ENCODE measurements at regions not wholly inside any gene's neighbourhood (a gene's known extent, or its start where the extent isn't known, plus 50 kb on each side); places are given as distances from the start of the nearest gene placed in this dataset.

DNA sequence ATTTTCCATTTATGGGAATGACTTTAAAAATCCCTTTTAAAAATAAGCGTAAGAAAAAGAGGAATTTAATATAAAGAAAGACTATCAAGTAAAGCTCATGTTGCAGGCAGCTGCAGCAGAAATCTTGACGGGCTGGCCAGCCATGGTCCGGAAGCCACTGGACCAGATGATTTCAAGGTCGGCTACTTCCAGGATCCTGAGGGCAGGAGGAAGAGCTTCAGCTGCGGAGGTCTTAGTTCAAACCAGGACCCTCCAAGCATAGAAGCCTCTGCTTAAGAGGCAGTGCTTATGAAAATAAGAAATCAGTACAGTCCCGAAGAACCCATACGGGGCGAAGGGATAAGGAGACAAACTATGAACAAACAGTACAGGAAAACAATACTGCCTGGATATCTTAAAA lies 220.2 kb upstream of the CELF2 start:
- no peak overlapping the region for H3K4me3 ChIP-seq (ENCODE audit: control insufficient read depth, low read depth, low read length)
- TF ChIP-seq, protein P1, sequence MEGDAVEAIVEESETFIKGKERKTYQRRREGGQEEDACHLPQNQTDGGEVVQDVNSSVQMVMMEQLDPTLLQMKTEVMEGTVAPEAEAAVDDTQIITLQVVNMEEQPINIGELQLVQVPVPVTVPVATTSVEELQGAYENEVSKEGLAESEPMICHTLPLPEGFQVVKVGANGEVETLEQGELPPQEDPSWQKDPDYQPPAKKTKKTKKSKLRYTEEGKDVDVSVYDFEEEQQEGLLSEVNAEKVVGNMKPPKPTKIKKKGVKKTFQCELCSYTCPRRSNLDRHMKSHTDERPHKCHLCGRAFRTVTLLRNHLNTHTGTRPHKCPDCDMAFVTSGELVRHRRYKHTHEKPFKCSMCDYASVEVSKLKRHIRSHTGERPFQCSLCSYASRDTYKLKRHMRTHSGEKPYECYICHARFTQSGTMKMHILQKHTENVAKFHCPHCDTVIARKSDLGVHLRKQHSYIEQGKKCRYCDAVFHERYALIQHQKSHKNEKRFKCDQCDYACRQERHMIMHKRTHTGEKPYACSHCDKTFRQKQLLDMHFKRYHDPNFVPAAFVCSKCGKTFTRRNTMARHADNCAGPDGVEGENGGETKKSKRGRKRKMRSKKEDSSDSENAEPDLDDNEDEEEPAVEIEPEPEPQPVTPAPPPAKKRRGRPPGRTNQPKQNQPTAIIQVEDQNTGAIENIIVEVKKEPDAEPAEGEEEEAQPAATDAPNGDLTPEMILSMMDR (conservative IDR thresholded peaks at IDR 0.05; ENCODE audit: control insufficient read depth, insufficient read depth, low read depth, low read length): no peak
- DNase-seq (ENCODE audit: low read depth): no peak

DNA sequence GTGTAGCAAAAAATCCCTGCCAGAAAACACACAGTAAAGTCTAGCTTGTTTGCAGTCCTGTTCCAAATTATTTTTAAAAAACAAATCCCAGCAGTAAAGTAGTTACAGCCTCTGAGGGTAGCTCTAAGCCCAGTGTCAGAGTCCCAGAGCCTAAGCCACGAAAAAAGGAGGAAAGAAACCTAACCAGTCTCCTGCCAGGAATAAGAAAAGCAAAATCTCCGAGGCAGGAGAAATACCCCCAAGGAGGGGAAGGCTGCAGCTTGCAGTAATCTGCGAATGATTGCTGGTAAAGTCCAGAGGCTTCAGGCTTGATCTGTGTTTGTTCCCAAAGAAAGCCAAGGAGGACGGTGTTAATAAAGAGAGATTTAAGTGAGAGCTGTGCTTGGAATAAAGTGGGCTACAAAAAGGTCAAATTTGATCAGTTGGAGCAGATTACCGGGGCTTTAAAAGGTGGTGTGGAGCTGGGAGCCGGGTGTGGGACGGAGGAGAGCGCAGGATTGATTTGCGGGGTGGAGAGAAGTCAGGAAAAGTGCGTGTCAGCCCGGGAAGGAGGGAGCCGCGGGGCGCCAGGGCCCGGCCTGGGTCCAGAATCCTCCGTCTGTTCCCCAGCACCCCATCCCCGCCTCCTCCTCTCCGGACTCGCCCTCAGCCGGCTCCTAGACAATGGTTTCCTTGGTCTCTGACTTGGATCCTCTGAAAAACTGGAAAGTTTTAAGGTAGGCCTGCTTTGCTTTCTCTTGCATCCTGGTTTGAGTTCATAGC lies 219.4 kb upstream of the CELF2 start:
- no peak for DNase-seq (ENCODE audit: low read depth)
- H3K4me3 ChIP-seq (ENCODE audit: control insufficient read depth, low read depth, low read length): no peak overlapping the region
- TF ChIP-seq, protein P1 (conservative IDR thresholded peaks at IDR 0.05; ENCODE audit: control insufficient read depth, insufficient read depth, low read depth, low read length): no peak

DNA sequence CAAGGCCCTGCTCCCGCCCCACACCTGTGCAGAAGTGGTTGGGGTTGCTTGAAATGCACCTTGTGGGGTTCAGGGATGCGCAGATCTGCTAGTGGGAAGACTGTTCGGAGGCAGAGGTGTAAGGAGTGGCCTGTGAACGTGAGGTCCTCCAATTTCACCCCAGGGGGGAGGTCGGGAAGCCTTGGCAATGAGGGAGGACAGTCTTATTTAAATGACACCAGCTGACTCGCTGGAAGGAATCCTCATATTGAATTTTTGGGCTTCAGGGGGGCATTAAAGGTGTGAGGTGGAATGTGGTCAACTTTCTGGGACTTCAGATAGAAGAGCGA lies 218.8 kb upstream of the CELF2 start:
- TF ChIP-seq, protein P1 (conservative IDR thresholded peaks at IDR 0.05; ENCODE audit: control insufficient read depth, insufficient read depth, low read depth, low read length): no peak
- no peak for DNase-seq (ENCODE audit: low read depth)
- no peak overlapping the region for H3K4me3 ChIP-seq (ENCODE audit: control insufficient read depth, low read depth, low read length)

DNA sequence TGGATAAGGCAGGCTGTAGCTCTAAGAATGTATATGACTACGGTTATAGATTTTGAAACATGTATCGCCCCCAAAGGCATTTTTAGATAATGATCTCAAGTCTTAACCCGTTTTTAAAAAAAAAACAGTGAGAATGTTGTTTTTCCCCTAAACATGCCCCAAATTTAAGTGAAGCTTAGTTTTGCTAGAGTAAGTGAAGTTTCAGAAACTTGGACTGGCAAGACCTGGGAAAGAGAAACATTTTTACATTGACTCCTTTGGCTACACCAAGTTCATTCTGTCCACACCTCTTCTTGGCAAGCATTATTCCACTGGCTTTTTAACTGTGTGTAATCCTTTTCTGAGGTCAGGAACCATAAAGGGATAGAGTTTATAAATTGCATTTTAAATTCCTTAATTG lies 216.7 kb upstream of the CELF2 start:
- TF ChIP-seq, protein P1 (conservative IDR thresholded peaks at IDR 0.05; ENCODE audit: control insufficient read depth, insufficient read depth, low read depth, low read length): no peak
- H3K4me3 ChIP-seq (ENCODE audit: control insufficient read depth, low read depth, low read length): no peak overlapping the region
- DNase-seq (ENCODE audit: low read depth): no peak

GRCh38 chr10:10803278-10803677 lies 214.4 kb upstream of the CELF2 start:
- TF ChIP-seq, protein P1 (conservative IDR thresholded peaks at IDR 0.05; ENCODE audit: control insufficient read depth, insufficient read depth, low read depth, low read length): no peak
- no peak overlapping the region for H3K4me3 ChIP-seq (ENCODE audit: control insufficient read depth, low read depth, low read length)
- peak; percentile 78 for DNase-seq (ENCODE audit: low read depth)

GRCh38 chr10:10804061-10804460 lies 213.6 kb upstream of the CELF2 start:
- peak; percentile 50 for DNase-seq (ENCODE audit: low read depth)
- H3K4me3 ChIP-seq (ENCODE audit: control insufficient read depth, low read depth, low read length): no peak overlapping the region
- TF ChIP-seq, protein P1 (conservative IDR thresholded peaks at IDR 0.05; ENCODE audit: control insufficient read depth, insufficient read depth, low read depth, low read length): no peak
